Neural cell (in vitro differentiated cells): ENCODE measurements at regions not wholly inside any gene's neighbourhood (a gene's known extent, or its start where the extent isn't known, plus 50 kb on each side); places are given as distances from the start of the nearest gene placed in this dataset.
"Not testable (repeated sequence)": the region's sequence is repeated elsewhere in the genome, so short reads cannot be mapped to it uniquely, and the experiment has no call there.

Experiments used
- H2AFZ ChIP-seq: fragments of 200-600, 300-800 bp; sonication (generic), shearing (Covaris generic); 2 replicates; pipeline ENCODE4 v1.6.0; 2014; ENCODE audit warnings: low read depth, mild to moderate bottlenecking, antibody characterized with exemption, low read length, moderate library complexity
- H3F3A ChIP-seq: fragments of 200-600 bp; shearing (Covaris generic); 2 replicates; pipeline ENCODE4 v1.6.1; 2016; ENCODE audit warnings: mild to moderate bottlenecking, moderate library complexity, mixed read lengths, antibody characterized with exemption, low read length; ENCODE audit not compliant: insufficient read depth, poor library complexity, severe bottlenecking
- H3K27ac ChIP-seq: fragments of 200-600, 300-800 bp; sonication (generic), shearing (Covaris generic); 2 replicates; pipeline ENCODE4 v1.5.1; 2014; ENCODE audit warnings: mild to moderate bottlenecking, low read length, moderate library complexity
- H3K27me3 ChIP-seq: fragments of 300-800, 200-600 bp; sonication (generic), shearing (Covaris generic); 2 replicates; pipeline ENCODE4 v1.6.0; 2014; ENCODE audit warnings: mild to moderate bottlenecking, low read depth, low read length, moderate library complexity; ENCODE audit not compliant: insufficient read depth
- H3K36me3 ChIP-seq: fragments of 300-800, 200-600 bp; sonication (generic), shearing (Covaris generic); 2 replicates; pipeline ENCODE4 v1.5.1; 2014; ENCODE audit warnings: mild to moderate bottlenecking, antibody characterized with exemption, low read length, moderate library complexity; ENCODE audit not compliant: insufficient read depth
- H3K4me2 ChIP-seq: fragments of 300-800, 200-600 bp; sonication (generic), shearing (Covaris generic); 2 replicates; pipeline ENCODE4 v1.6.0; 2014; ENCODE audit warnings: mild to moderate bottlenecking, low read length
- H3K4me3 ChIP-seq: fragments of 300-800, 200-600 bp; sonication (generic), shearing (Covaris generic); 2 replicates; pipeline ENCODE4 v1.5.1; 2014; ENCODE audit warnings: mild to moderate bottlenecking, low read length, moderate library complexity
- H3K79me2 ChIP-seq: fragments of 200-600 bp; shearing (Covaris generic); replicated peaks from 2 replicates; pipeline ENCODE4 v1.6.0; 2014; ENCODE audit warnings: mild to moderate bottlenecking, low read length, moderate library complexity; ENCODE audit not compliant: insufficient read depth
- H3K9ac ChIP-seq: fragments of 300-800, 200-600 bp; sonication (generic), shearing (Covaris generic); 2 replicates; pipeline ENCODE4 v1.6.1; 2016; ENCODE audit warnings: mild to moderate bottlenecking, low read length, mixed read lengths
- H3K9me2 ChIP-seq: fragments of 200-600 bp; shearing (Covaris generic); 2 replicates; pipeline ENCODE4 v1.6.1; 2016; ENCODE audit warnings: mild to moderate bottlenecking, low read length, mixed read lengths; ENCODE audit not compliant: insufficient read depth
- H3K9me3 ChIP-seq: fragments of 200-600, 300-800 bp; sonication (generic), shearing (Covaris generic); 2 replicates; pipeline ENCODE4 v1.6.1; 2016; ENCODE audit warnings: mild to moderate bottlenecking, mixed run types, low read length, moderate library complexity, mixed read lengths
- H4K20me1 ChIP-seq: fragments of 200-600 bp; shearing (Covaris generic); 2 replicates; pipeline ENCODE4 v1.6.1; 2016; ENCODE audit warnings: mild to moderate bottlenecking, mixed run types; ENCODE audit not compliant: insufficient read depth
- EZH2 ChIP-seq: fragments of 200-600, 300-800 bp; shearing (Covaris generic), sonication (generic); IDR thresholded peaks from 2 replicates; pipeline ENCODE4 v1.6.1; 2014; ENCODE audit warnings: antibody characterized with exemption, low read length, borderline replicate concordance, mild to moderate bottlenecking; ENCODE audit not compliant: insufficient read depth, poor library complexity, severe bottlenecking
- POLR2AphosphoS5 ChIP-seq: IDR thresholded peaks from 2 replicates; pipeline ENCODE4 v1.6.1; 2012
- REST ChIP-seq: IDR thresholded peaks from 2 replicates; pipeline ENCODE4 v1.6.1; 2012; ENCODE audit warnings: borderline replicate concordance
- TAF1 ChIP-seq: IDR thresholded peaks from 2 replicates; pipeline ENCODE4 v1.6.1; 2012; ENCODE audit warnings: low read depth

DNA sequence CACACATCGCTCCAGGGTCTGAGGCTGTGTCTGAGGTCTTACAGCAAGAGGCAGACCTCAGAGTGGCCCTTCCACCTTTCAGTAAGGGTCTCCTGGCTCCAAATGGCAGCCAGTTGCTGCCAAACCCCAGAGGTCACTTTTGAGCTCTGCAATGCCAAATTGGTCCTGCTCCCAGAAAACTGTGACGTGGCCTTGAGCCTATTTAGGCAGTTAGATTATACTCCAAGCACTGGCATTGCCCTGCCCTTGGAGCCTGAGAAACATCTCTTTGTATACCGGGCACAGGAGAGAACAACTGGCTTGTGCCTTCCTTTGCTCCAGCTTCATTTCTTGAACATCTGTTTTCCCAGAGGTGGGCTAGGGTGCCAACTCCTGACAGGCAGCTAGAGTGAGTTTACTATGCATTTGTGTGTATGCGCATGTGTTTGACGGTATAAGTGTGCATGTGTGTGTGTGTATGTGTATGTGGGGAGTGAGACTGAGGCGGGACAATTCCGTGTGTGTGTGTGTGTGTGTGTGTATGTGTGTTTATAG, 134.5 kb downstream of the IER5 start:
- Histone ChIP-seq H3K9me3 (no peaks in the 10 kb centered on the region), H3F3A (no peaks in the 10 kb centered on the region), H3K36me3 (no peaks in the 10 kb centered on the region)

GRCh38 chr1:181226728-181227127, 138.2 kb downstream of the IER5 start:
- H3K27ac ChIP-seq, H3F3A ChIP-seq, H3K79me2 ChIP-seq, H3K9me3 ChIP-seq, H3K27me3 ChIP-seq, H2AFZ ChIP-seq, H3K36me3 ChIP-seq, H4K20me1 ChIP-seq, H3K9me2 ChIP-seq, H3K4me2 ChIP-seq, H3K4me3 ChIP-seq, H3K9ac ChIP-seq: not testable (repeated sequence)

More for the DNA sequence above, 134.5 kb downstream of the IER5 start:
- H3K27ac ChIP-seq, result no peak overlapping the region
- H3K4me3 ChIP-seq, result no peak overlapping the region
- no peak overlapping the region for H3K9ac ChIP-seq
- H3K79me2 ChIP-seq, result no peaks in the 10 kb centered on the region
- no peaks in the 10 kb centered on the region for H4K20me1 ChIP-seq
- no peak overlapping the region for H3K4me2 ChIP-seq
- no peaks in the 10 kb centered on the region for H3K9me2 ChIP-seq
- TF ChIP-seq POLR2AphosphoS5 (no peak), EZH2 (no peak)
- no peak overlapping the region for H2AFZ ChIP-seq
- no peaks in the 10 kb centered on the region for H3K27me3 ChIP-seq

- Histone ChIP-seq H3K4me2 (no peak overlapping the region), H3K27me3 (no peaks in the 10 kb centered on the region), H4K20me1 (no peaks in the 10 kb centered on the region), H3K27ac (no peak overlapping the region), H3K36me3 (no peaks in the 10 kb centered on the region), H3K9me2 (no peaks in the 10 kb centered on the region), H3K9me3 (no peaks in the 10 kb centered on the region), H3F3A (no peaks in the 10 kb centered on the region), H2AFZ (no peak overlapping the region), H3K4me3 (no peak overlapping the region), H3K9ac (no peak overlapping the region), H3K79me2 (no peaks in the 10 kb centered on the region)
- TF ChIP-seq TAF1 (no peak), REST (no peak)
Measured at GRCh38 chr1:181239086-181239485, 150.6 kb downstream of the IER5 start.

DNA sequence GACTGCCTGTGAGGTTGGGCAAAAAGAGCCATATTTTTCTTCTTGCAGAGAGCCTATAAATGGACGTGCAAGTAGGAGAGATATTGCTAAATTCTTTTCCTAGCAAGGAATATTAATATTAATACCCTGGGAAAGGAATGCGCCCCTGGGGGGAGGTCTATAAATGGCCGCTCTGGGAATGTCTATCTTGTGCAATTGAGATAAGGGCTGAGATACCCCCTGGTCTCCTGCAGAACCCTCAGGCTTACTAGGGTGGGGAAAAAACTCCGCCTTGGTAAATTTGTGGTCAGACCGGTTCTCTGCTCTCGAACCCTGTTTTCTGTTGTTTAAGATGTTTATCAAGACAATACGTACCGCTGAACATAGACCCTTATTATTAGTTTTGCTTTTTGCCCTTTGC, 157.8 kb downstream of the IER5 start:
- H3K9me3 ChIP-seq, H3K4me3 ChIP-seq, H3F3A ChIP-seq, H3K4me2 ChIP-seq, H3K36me3 ChIP-seq, H3K79me2 ChIP-seq, H2AFZ ChIP-seq, H4K20me1 ChIP-seq, H3K9me2 ChIP-seq, H3K27me3 ChIP-seq, H3K9ac ChIP-seq, H3K27ac ChIP-seq: not testable (repeated sequence)

GRCh38 chr1:181248361-181248760, 159.9 kb downstream of the IER5 start:
- not testable (repeated sequence) for H3K9me2 ChIP-seq, H3K27ac ChIP-seq, H3K9me3 ChIP-seq, H3K79me2 ChIP-seq, H3K27me3 ChIP-seq, H3K4me2 ChIP-seq, H3F3A ChIP-seq, H3K4me3 ChIP-seq, H3K36me3 ChIP-seq, H4K20me1 ChIP-seq, H2AFZ ChIP-seq, H3K9ac ChIP-seq
